ENCODE measurements at regions not wholly inside any gene's neighbourhood (a gene's known extent, or its start where the extent isn't known, plus 50 kb on each side); places are given as distances from the start of the nearest gene placed in this dataset.

DNA sequence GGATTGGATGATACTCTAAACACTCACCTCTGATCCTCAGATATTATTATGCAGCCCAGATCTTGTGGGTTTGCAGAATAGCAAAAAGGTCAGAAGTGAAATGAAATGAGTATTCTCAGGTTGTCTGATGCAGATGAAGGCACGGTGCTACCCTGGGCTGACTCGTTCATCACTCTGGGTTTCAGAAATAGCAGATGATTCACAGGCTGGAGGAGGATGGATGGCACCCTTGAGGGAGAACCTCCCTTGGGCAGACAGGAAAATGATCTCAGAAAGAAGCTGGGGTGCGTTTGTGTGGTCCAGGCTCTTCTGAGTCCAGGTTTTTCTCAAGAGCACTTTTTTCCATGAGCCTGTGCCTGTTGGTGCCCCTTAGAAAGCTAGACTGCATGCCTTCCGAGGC is 515.8 kb upstream of the MKI67 start (continued):
- TF ChIP-seq YY1 (IDR thresholded peaks at IDR 0.05; ENCODE audit: extremely low read depth, insufficient replicate concordance, low read depth, low read length), result no peak

GRCh38 chr10:128642502-128642901 is 516.3 kb upstream of the MKI67 start:
- Histone ChIP-seq H3K79me2 (ENCODE audit: insufficient read depth, low read length) (no peaks in the 10 kb centered on the region), H3K4me1 (ENCODE audit: control insufficient read depth in 1 of 2, insufficient read depth in 2 of 2, low read length in 2 of 2) (no peaks in the 10 kb centered on the region), H3K4me2 (ENCODE audit: low read length) (no peak overlapping the region), H3K4me3 (replicated peaks in 1 of 2; ENCODE audit: low read depth in 1 of 2, low read length in 2 of 2) (no peak overlapping the region), H3K9ac (ENCODE audit: low read length) (no peak overlapping the region), H3K9me2 (ENCODE audit: insufficient read depth) (no peaks in the 10 kb centered on the region), H3K9me3 (ENCODE audit: control insufficient read depth in 1 of 2, insufficient read depth in 1 of 2, low read depth in 1 of 2, low read length in 2 of 2) (no peaks in the 10 kb centered on the region), H3K36me3 (ENCODE audit: control insufficient read depth in 1 of 2, insufficient read depth in 2 of 2, low read length in 2 of 2) (no peaks in the 10 kb centered on the region), H3K27me3 (ENCODE audit: insufficient read depth, low read length) (peaks cover 18% of the 10 kb centered on the region; the same call in 1 of the 2 replicates), H3K27ac (ENCODE audit: low read depth, low read length) (no peak overlapping the region), H4K20me1 (ENCODE audit: insufficient read depth) (no peaks in the 10 kb centered on the region; the same call in 1 of the 2 replicates), H2AFZ (ENCODE audit: low read depth, low read length, poor library complexity, severe bottlenecking) (no peak overlapping the region)
- ChIA-PET RAD21 (ENCODE audit: low non-redundant PET in 1 of 2, low total read pairs in 2 of 2, uncharacterized antibody in 2 of 2, unreplicated experiment in 2 of 2) (no interaction called here), CTCF (interaction anchor here (0.9 to 1.0 kb wide), 2 partner anchors 8 to 11 kb away, joined by 3 to 4 read pairs; no protein-coding TSS in a partner anchor), POLR2A (no interaction called here)
- BruUV-seq (replicated peaks), result no TSS peak
- DNase-seq (ENCODE audit: low read depth, low spot score) (no peak), ATAC-seq (no peak)
- intact Hi-C loops (cut with micrococcal nuclease), result no loop called here
- TF ChIP-seq ZNF274 (IDR thresholded peaks at IDR 0.05; ENCODE audit: low read depth, low read length), result no peak
- no peak for TF ChIP-seq TCF7L2 (IDR thresholded peaks at IDR 0.05; ENCODE audit: borderline replicate concordance, extremely low read depth, insufficient read depth, insufficient read length)
- peak; percentile 70 for TF ChIP-seq SRF (IDR thresholded peaks at IDR 0.05; ENCODE audit: low read depth)
- no peak for TF ChIP-seq SP1 (IDR thresholded peaks at IDR 0.05; ENCODE audit: low read depth)
- TF ChIP-seq ELF1 (IDR thresholded peaks at IDR 0.05; ENCODE audit: borderline replicate concordance, low read depth), result no peak
- no peak for TF ChIP-seq SIN3A (IDR thresholded peaks at IDR 0.05; ENCODE audit: low read depth)

DNA sequence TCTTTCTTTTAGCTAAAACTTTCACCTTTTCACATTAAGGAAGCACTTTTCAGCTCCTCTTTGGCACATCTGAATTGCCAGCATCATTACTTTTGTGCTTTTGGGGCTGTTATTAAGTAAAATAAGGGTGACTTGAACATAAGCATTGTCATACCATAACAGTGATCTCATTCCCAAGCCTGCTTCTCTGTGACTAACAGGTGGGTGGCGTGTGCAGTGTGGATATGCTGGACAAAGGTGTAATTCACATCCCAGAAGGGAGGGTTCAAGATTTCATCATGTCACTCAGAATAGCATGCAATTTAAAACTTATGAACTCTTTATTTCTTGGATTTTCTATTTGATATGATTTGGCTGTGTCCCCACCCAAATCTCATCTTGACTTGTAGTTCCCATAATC is 517.4 kb upstream of the MKI67 start:
- Histone ChIP-seq H3K4me1 (ENCODE audit: control insufficient read depth in 1 of 2, insufficient read depth in 2 of 2, low read length in 2 of 2) (no peaks in the 10 kb centered on the region), H3K4me2 (ENCODE audit: low read length) (no peak overlapping the region), H4K20me1 (ENCODE audit: insufficient read depth) (no peaks in the 10 kb centered on the region; the same call in 1 of the 2 replicates), H3K9me2 (ENCODE audit: insufficient read depth) (no peaks in the 10 kb centered on the region), H3K36me3 (ENCODE audit: control insufficient read depth in 1 of 2, insufficient read depth in 2 of 2, low read length in 2 of 2) (no peaks in the 10 kb centered on the region), H3K27ac (ENCODE audit: low read depth, low read length) (no peak overlapping the region), H3K79me2 (ENCODE audit: insufficient read depth, low read length) (no peaks in the 10 kb centered on the region), H3K4me3 (replicated peaks in 1 of 2; ENCODE audit: low read depth in 1 of 2, low read length in 2 of 2) (no peak overlapping the region), H3K9ac (ENCODE audit: low read length) (no peak overlapping the region), H3K27me3 (ENCODE audit: insufficient read depth, low read length) (peaks cover 22% of the 10 kb centered on the region; the same call in 1 of the 2 replicates), H2AFZ (ENCODE audit: low read depth, low read length, poor library complexity, severe bottlenecking) (no peak overlapping the region), H3K9me3 (ENCODE audit: control insufficient read depth in 1 of 2, insufficient read depth in 1 of 2, low read depth in 1 of 2, low read length in 2 of 2) (no peaks in the 10 kb centered on the region)
- DNase-seq (ENCODE audit: low read depth, low spot score) (no peak), ATAC-seq (no peak; the same call in 1 of the 2 replicates)
- POLR2A ChIA-PET, result no interaction called here
- BruUV-seq (replicated peaks), result no TSS peak
- TF ChIP-seq, protein P1, sequence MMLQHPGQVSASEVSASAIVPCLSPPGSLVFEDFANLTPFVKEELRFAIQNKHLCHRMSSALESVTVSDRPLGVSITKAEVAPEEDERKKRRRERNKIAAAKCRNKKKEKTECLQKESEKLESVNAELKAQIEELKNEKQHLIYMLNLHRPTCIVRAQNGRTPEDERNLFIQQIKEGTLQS (IDR thresholded peaks at IDR 0.05), result peak; percentile 42
- TF ChIP-seq ELF1 (IDR thresholded peaks at IDR 0.05; ENCODE audit: borderline replicate concordance, low read depth) (no peak), EGR1 (IDR thresholded peaks at IDR 0.05; ENCODE audit: low read depth) (0 out of 2 replicates have a peak, but pooled peaks have one; percentile 32), POLR2AphosphoS5 (IDR thresholded peaks at IDR 0.05; ENCODE audit: low read depth, low read length) (no peak), SP1 (IDR thresholded peaks at IDR 0.05; ENCODE audit: low read depth) (0 out of 2 replicates have a peak, but pooled peaks have one; percentile 22), CEBPB (IDR thresholded peaks at IDR 0.05; ENCODE audit: low read depth) (0 out of 2 replicates have a peak, but pooled peaks have one; percentile 16), RAD21 (IDR thresholded peaks at IDR 0.05; ENCODE audit: low read depth) (no peak), ZFX (IDR thresholded peaks at IDR 0.05) (no peak), YY1 (IDR thresholded peaks at IDR 0.05; ENCODE audit: extremely low read depth, insufficient replicate concordance, low read depth, low read length) (no peak), JUND (IDR thresholded peaks at IDR 0.05) (no peak), FOSL1 (IDR thresholded peaks at IDR 0.05; ENCODE audit: low read depth) (0 out of 2 replicates have a peak, but pooled peaks have one; percentile 13)
- TF ChIP-seq, protein P2, sequence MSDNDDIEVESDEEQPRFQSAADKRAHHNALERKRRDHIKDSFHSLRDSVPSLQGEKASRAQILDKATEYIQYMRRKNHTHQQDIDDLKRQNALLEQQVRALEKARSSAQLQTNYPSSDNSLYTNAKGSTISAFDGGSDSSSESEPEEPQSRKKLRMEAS (IDR thresholded peaks at IDR 0.05), result no peak
- CTCF ChIA-PET, result no interaction called here
- RAD21 ChIA-PET (ENCODE audit: low non-redundant PET in 1 of 2, low total read pairs in 2 of 2, uncharacterized antibody in 2 of 2, unreplicated experiment in 2 of 2), result no interaction called here
- intact Hi-C loops (cut with micrococcal nuclease), result no loop called here
